ENCODE measurements at regions not wholly inside any gene's neighbourhood (a gene's known extent, or its start where the extent isn't known, plus 50 kb on each side); places are given as distances from the start of the nearest gene placed in this dataset.

- TF ChIP-seq CTCF (IDR thresholded peaks at IDR 0.05; ENCODE audit: insufficient read depth, low read length, poor library complexity, severe bottlenecking) (no peak), EZH2phosphoT487 (conservative IDR thresholded peaks at IDR 0.05; ENCODE audit: low read length) (no peak)
Measured at GRCh38 chr10:90342480-90342879, 515.4 kb downstream of the HTR7 start.

Data from SU-DHL-6 (cell line).